HG03378 (cell line): ENCODE measurements at regions not wholly inside any gene's neighbourhood (a gene's known extent, or its start where the extent isn't known, plus 50 kb on each side); places are given as distances from the start of the nearest gene placed in this dataset.
"Not testable (repeated sequence)": the region's sequence is repeated elsewhere in the genome, so short reads cannot be mapped to it uniquely, and the experiment has no call there.

Experiments
- ATAC-seq: cut with Tn5 transposase; IDR thresholded peaks from one replicate; pipeline ENCODE4 v1.9.1; 2021; ENCODE audit warnings: mild to moderate bottlenecking, moderate library complexity; ENCODE audit not compliant: unreplicated experiment

- ATAC-seq: not testable (repeated sequence)
Measured at GRCh38 chr12:131229079-131229425, 275.3 kb downstream of the ADGRD1 start.

GRCh38 chr12:131229426-131230339 is 276.0 kb downstream of the ADGRD1 start:
- no peak for ATAC-seq

- ATAC-seq: no peak
Measured at GRCh38 chr12:131230340-131231031, 276.8 kb downstream of the ADGRD1 start.

- no peak for ATAC-seq
Measured at GRCh38 chr12:131231032-131231980, 277.6 kb downstream of the ADGRD1 start.

- no peak for ATAC-seq
Measured at GRCh38 chr12:131232036-131232435, 278.3 kb downstream of the ADGRD1 start.

- not testable (repeated sequence) for ATAC-seq
Measured at GRCh38 chr12:131232872-131233271, 279.2 kb downstream of the ADGRD1 start.

GRCh38 chr12:131233850-131234789 is 280.4 kb downstream of the ADGRD1 start:
- not testable (repeated sequence) for ATAC-seq

- ATAC-seq: not testable (repeated sequence)
Measured at GRCh38 chr12:131234841-131235271, 281.1 kb downstream of the ADGRD1 start.

GRCh38 chr12:131235871-131236271 is 282.2 kb downstream of the ADGRD1 start:
- ATAC-seq: no peak

- peak; percentile 80 for ATAC-seq
Measured at GRCh38 chr12:131239384-131240094, 285.8 kb downstream of the ADGRD1 start.

- no peak for ATAC-seq
Measured at GRCh38 chr12:131241517-131241916, 287.8 kb downstream of the ADGRD1 start.

- no peak for ATAC-seq
Measured at GRCh38 chr12:131242741-131243496, 289.2 kb downstream of the ADGRD1 start.

- not testable (repeated sequence) for ATAC-seq
Measured at GRCh38 chr12:131244157-131244688, 290.5 kb downstream of the ADGRD1 start.

GRCh38 chr12:131245161-131245560 is 291.5 kb downstream of the ADGRD1 start:
- ATAC-seq: not testable (repeated sequence)

GRCh38 chr12:131245564-131246355 is 292.1 kb downstream of the ADGRD1 start:
- ATAC-seq: no peak

GRCh38 chr12:131247026-131247725 is 293.5 kb downstream of the ADGRD1 start:
- not testable (repeated sequence) for ATAC-seq

- ATAC-seq: not testable (repeated sequence)
Measured at GRCh38 chr12:131247875-131248274, 294.2 kb downstream of the ADGRD1 start.
